Lower leg skin (tissue), 3 donors: ENCODE measurements at regions not wholly inside any gene's neighbourhood (a gene's known extent, or its start where the extent isn't known, plus 50 kb on each side); places are given as distances from the start of the nearest gene placed in this dataset.

Experiments used
- CTCF ChIP-seq, 3 donors: fragments of 450-650 bp; IDR thresholded peaks; one replicate each; pipeline ENCODE4 v1.5.1; 2016; ENCODE audit warnings: antibody characterized with exemption in 3 of 3, mild to moderate bottlenecking in 3 of 3, moderate library complexity in 2 of 3
- POLR2A ChIP-seq, 2 donors: fragments of 450-650 bp; IDR thresholded peaks; one replicate each; pipeline ENCODE4 v1.6.1; 2016 to 2017; ENCODE audit warnings: antibody characterized with exemption in 2 of 2, mild to moderate bottlenecking in 1 of 2, moderate library complexity in 1 of 2

DNA sequence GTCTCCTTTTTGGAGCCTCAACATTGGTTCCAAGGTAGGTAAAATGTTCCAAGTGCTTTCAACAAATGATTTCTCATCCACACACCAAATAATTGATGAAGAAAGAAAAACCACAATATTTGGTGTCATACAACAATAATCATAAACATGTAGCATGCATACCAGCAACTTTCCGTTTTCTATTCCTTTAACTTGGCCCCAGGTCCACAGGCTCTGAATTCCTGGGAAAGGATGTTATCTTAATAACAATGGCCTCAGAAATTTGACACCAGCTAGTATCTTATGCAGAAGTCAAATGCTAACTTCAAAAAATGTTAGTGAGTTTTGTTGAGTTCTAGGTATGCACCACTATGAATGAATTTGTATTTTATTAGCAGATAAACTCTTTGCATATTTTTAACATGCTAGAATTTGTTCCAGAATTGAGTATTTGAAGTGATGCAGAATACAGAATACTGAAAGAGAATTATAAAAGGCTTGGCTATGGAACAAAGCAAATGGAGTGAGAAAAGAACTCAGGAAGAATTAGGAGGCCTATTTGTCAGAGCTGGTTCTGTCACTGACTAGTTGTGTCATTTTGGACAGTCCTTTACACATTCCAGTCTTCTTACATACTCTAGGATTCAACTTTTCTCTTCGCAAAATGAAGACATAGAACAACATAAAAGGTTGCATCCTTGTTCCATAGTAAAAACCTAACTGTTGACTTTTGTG, 435.3 kb upstream of the TNC start:
- TF ChIP-seq POLR2A (IDR thresholded peaks at IDR 0.05), result no peak
- TF ChIP-seq CTCF (IDR thresholded peaks at IDR 0.05), result no peak
